A549 (cell line): ENCODE measurements at regions not wholly inside any gene's neighbourhood (a gene's known extent, or its start where the extent isn't known, plus 50 kb on each side); places are given as distances from the start of the nearest gene placed in this dataset.

Experiments
- ATAC-seq, 2 experiments: fragments of 200-7000 bp in 1 of 2; fragments of >200 bp in 1 of 2; cut with Nextera tagmentation in 1 of 2; cut with Tn5 transposase in 1 of 2; 3 replicates each; pipeline versions ENCODE4 v1.8.0 to v1.9.1; 2018 to 2020; ENCODE audit warnings: mild to moderate bottlenecking in 1 of 2, moderate library complexity in 1 of 2
- CTCF ChIA-PET: fragments of 300-600 bp; sonication (Branson Sonifier 250); formaldehyde crosslinking; extraction: SDS; loops from one replicate; lab custom pipeline; 2021; ENCODE audit warnings: antibody characterized with exemption, inconsistent platforms; lab: Yijun Ruan, JAX
- POLR2A ChIA-PET: fragments of 350-600 bp; formaldehyde crosslinking; extraction: SDS; loops from one replicate; lab custom pipeline; 2021; ENCODE audit warnings: antibody characterized with exemption, inconsistent platforms; lab: Yijun Ruan, JAX
- DNase-seq, 2 experiments: peaks; one replicate each; pipeline versions ENCODE4 v3.0.0 to v3.0.0-alpha.2; 2011 to 2016; ENCODE audit warnings: low read depth in 1 of 2, low spot score in 1 of 2
- FAIRE-seq: peaks from 2 replicates; lab custom pipeline; 2011; peaks lifted over from hg19 to GRCh38; lab: Jason Lieb, UNC
- H3K27ac ChIP-seq, 2 experiments: fragments of >200 bp; sonication (Bioruptor Twin); formaldehyde crosslinking; 3 replicates each; pipeline ENCODE4 v1.5.1; 2016 to 2017
- H3K4me1 ChIP-seq: fragments of >200 bp; sonication (Bioruptor Twin); formaldehyde crosslinking; 3 replicates; pipeline ENCODE4 v1.6.1; 2016
- H3K4me2 ChIP-seq: fragments of >200 bp; sonication (Bioruptor Twin); formaldehyde crosslinking; 3 replicates; pipeline ENCODE4 v1.6.1; 2016
- H3K4me3 ChIP-seq: fragments of >200 bp; sonication (Bioruptor Twin); formaldehyde crosslinking; 3 replicates; pipeline ENCODE4 v1.5.1; 2016
- H3K9me3 ChIP-seq: fragments of >200 bp; sonication (Bioruptor Twin); formaldehyde crosslinking; 3 replicates; pipeline ENCODE4 v1.6.1; 2016
- BHLHE40 ChIP-seq: IDR thresholded peaks from 2 replicates; pipeline ENCODE4 v1.6.1; 2012; ENCODE audit warnings: low read depth, low read length, inconsistent platforms
- CBX2 ChIP-seq: fragments of 200-600 bp; sonication (generic); IDR thresholded peaks from 2 replicates; pipeline ENCODE4 v1.6.1; 2016; ENCODE audit warnings: low read depth, mild to moderate bottlenecking, borderline replicate concordance
- CBX8 ChIP-seq: fragments of 200-600 bp; sonication (generic); IDR thresholded peaks from 2 replicates; pipeline ENCODE4 v1.6.1; 2016
- EHF ChIP-seq: fragments of 250-450 bp; sonication (Bioruptor Pico); IDR thresholded peaks from 2 replicates; pipeline ENCODE4 v1.5.0; 2020; ENCODE audit warnings: mild to moderate bottlenecking
- EHMT2 ChIP-seq: fragments of 200-600 bp; sonication (generic); IDR thresholded peaks from 2 replicates; pipeline ENCODE4 v1.6.1; 2016; ENCODE audit warnings: antibody characterized with exemption, low read depth, mild to moderate bottlenecking, moderate library complexity
- EP300 ChIP-seq, 2 experiments: fragments of >200 bp; sonication (Bioruptor Twin); formaldehyde crosslinking; IDR thresholded peaks; 2 replicates in 1 of 2; 3 replicates in 1 of 2; pipeline ENCODE4 v1.6.1; 2016 to 2017
- ESRRA ChIP-seq: fragments of 150-350 bp; IDR thresholded peaks from 2 replicates; pipeline ENCODE4 v1.6.1; 2014; ENCODE audit warnings: mild to moderate bottlenecking, low read length, borderline replicate concordance
- FOSB ChIP-seq: fragments of 250-450 bp; sonication (Bioruptor Pico); IDR thresholded peaks from 2 replicates; pipeline ENCODE4 v1.5.0; 2020; ENCODE audit warnings: mild to moderate bottlenecking, moderate library complexity
- FOXS1 ChIP-seq: fragments of 250-450 bp; sonication (Bioruptor Pico); IDR thresholded peaks from 2 replicates; pipeline ENCODE4 v1.5.0; 2020; ENCODE audit warnings: mild to moderate bottlenecking, moderate library complexity
- HEYL ChIP-seq: fragments of 250-450 bp; sonication (Bioruptor Pico); IDR thresholded peaks from 2 replicates; pipeline ENCODE4 v1.8.0; 2021; ENCODE audit warnings: mild to moderate bottlenecking, moderate library complexity
- JUNB ChIP-seq: fragments of >200 bp; sonication (Bioruptor Twin); formaldehyde crosslinking; IDR thresholded peaks from 2 replicates; pipeline ENCODE4 v1.6.1; 2016
- POLR2AphosphoS2 ChIP-seq: conservative IDR thresholded peaks from 2 replicates; pipeline ENCODE4 v1.6.1; 2012; ENCODE audit warnings: low read length, improper control_type of control experiment, inconsistent platforms
- RARB ChIP-seq: fragments of 250-450 bp; sonication (Bioruptor Pico); IDR thresholded peaks from 2 replicates; pipeline ENCODE4 v1.8.0; 2021; ENCODE audit warnings: mild to moderate bottlenecking, moderate library complexity
- RFX5 ChIP-seq: fragments of 450-650 bp; IDR thresholded peaks from 2 replicates; pipeline ENCODE4 v1.7.1; 2014; ENCODE audit warnings: antibody characterized with exemption, mild to moderate bottlenecking, moderate library complexity
- SMC3 ChIP-seq: fragments of >200 bp; sonication (Bioruptor Twin); formaldehyde crosslinking; IDR thresholded peaks from 3 replicates; pipeline ENCODE4 v1.6.1; 2018; ENCODE audit warnings: inconsistent platforms
- TFCP2L1 ChIP-seq: fragments of 250-450 bp; sonication (Bioruptor Pico); IDR thresholded peaks from 2 replicates; pipeline ENCODE4 v1.5.0; 2021; ENCODE audit warnings: mild to moderate bottlenecking
- TP53 ChIP-seq: fragments of 250-450 bp; sonication (Bioruptor Pico); IDR thresholded peaks from 2 replicates; pipeline ENCODE4 v1.5.0; 2021; ENCODE audit warnings: mild to moderate bottlenecking, moderate library complexity
- ZFP36 ChIP-seq: fragments of 450-650 bp; IDR thresholded peaks from 2 replicates; pipeline ENCODE4 v1.6.1; 2014; ENCODE audit warnings: borderline replicate concordance; ENCODE audit not compliant: partially characterized antibody
- WGBS: methylation state at CpG from one replicate; pipeline ENCODE4 v1.1.6; 2017; ENCODE audit errors: missing lambda C conversion rate; 5-methylcytosine and 5-hydroxymethylcytosine counted together
- TF ChIP-seq, protein P1 (sequence below): fragments of 250-450 bp; sonication (Bioruptor Pico); IDR thresholded peaks from 2 replicates; pipeline ENCODE4 v1.5.0; 2020; ENCODE audit warnings: low read depth, mild to moderate bottlenecking, moderate library complexity
- TF ChIP-seq, protein P2 (sequence below): fragments of >200 bp; sonication (Bioruptor Twin); formaldehyde crosslinking; IDR thresholded peaks from 2 replicates; pipeline ENCODE4 v1.6.1; 2016
- TF ChIP-seq, protein P3 (sequence below): fragments of 150-350 bp; IDR thresholded peaks from 2 replicates; pipeline ENCODE4 v1.6.1; 2014; ENCODE audit warnings: low read depth, mild to moderate bottlenecking, low read length
- TF ChIP-seq, protein P4 (sequence below): fragments of >200 bp; sonication (Bioruptor Twin); formaldehyde crosslinking; IDR thresholded peaks from 3 replicates; pipeline ENCODE4 v1.5.1; 2016
- TF ChIP-seq, protein P5 (sequence below): IDR thresholded peaks from 2 replicates; pipeline ENCODE4 v1.6.1; 2012

DNA sequence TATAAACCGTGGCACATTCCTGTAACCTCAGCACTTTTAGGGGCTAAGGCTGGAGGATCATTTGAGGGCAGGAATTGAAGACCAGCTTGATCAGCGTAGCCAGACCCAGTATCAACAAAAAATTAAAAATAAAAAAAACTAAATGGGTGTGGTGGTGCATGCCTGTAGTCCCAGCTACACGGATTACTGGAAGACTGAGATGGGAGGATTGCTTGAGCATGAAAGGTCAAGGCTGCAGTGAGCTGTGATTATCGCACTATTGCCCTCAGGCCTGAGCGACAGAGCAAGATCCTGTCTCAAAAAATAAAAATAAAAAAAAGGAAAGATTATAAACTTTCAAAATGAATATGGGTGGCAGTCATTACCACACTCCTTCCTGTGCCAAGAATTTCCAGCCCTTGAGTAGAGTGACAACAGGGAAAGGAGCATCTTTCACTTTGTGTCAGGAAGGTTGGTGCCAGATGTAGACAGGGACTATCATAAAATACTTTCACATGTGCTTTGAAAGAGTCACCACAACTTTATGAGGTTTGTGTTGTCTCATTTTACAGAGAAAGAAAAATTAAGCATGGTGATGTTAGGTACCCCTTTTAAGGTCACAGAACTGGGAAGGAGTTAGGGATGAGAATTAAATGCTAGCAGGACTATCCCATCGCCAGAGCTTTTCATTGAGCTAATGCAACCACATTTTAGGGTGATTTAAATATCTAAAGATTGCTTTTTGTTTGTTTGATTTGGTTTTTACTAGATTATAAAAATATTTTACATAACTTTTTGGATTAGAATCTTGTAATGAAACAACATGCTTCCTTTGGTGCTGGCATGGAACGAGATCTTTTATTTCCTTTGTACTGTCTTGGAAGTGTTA lies 1617.4 kb upstream of the ACVR2A start:
- Histone ChIP-seq H3K4me2 (no peak overlapping the region), H3K27ac (no peak overlapping the region)
- POLR2A ChIA-PET = no interaction called here
- WGBS = 46% methylated on average over 7 of the region's 7 CpGs
- no peak for ATAC-seq
- CTCF ChIA-PET = no interaction called here
- no peak for TF ChIP-seq FOXS1 (CRISPR knock-in tag)
- TF ChIP-seq RARB = no peak
- no peak for TF ChIP-seq SMC3
- TF ChIP-seq RFX5 = no peak
- no peak for TF ChIP-seq TFCP2L1 (CRISPR knock-in tag)
- TF ChIP-seq, protein P1, sequence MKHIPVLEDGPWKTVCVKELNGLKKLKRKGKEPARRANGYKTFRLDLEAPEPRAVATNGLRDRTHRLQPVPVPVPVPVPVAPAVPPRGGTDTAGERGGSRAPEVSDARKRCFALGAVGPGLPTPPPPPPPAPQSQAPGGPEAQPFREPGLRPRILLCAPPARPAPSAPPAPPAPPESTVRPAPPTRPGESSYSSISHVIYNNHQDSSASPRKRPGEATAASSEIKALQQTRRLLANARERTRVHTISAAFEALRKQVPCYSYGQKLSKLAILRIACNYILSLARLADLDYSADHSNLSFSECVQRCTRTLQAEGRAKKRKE (CRISPR knock-in tag) = no peak
- no peak for TF ChIP-seq ZFP36
- TF ChIP-seq, protein P2, sequence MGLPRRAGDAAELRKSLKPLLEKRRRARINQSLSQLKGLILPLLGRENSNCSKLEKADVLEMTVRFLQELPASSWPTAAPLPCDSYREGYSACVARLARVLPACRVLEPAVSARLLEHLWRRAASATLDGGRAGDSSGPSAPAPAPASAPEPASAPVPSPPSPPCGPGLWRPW = no peak
- TF ChIP-seq POLR2AphosphoS2 = no peak
- TF ChIP-seq JUNB = no peak
- no peak for TF ChIP-seq CBX2
- TF ChIP-seq FOSB (CRISPR knock-in tag) = no peak
- TF ChIP-seq, protein P3, sequence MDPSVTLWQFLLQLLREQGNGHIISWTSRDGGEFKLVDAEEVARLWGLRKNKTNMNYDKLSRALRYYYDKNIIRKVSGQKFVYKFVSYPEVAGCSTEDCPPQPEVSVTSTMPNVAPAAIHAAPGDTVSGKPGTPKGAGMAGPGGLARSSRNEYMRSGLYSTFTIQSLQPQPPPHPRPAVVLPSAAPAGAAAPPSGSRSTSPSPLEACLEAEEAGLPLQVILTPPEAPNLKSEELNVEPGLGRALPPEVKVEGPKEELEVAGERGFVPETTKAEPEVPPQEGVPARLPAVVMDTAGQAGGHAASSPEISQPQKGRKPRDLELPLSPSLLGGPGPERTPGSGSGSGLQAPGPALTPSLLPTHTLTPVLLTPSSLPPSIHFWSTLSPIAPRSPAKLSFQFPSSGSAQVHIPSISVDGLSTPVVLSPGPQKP = no peak
- no peak for TF ChIP-seq EHMT2
- no peak for TF ChIP-seq EHF
- no peak for TF ChIP-seq ESRRA
- no peak for TF ChIP-seq TP53 (CRISPR knock-in tag)
- TF ChIP-seq, protein P4, sequence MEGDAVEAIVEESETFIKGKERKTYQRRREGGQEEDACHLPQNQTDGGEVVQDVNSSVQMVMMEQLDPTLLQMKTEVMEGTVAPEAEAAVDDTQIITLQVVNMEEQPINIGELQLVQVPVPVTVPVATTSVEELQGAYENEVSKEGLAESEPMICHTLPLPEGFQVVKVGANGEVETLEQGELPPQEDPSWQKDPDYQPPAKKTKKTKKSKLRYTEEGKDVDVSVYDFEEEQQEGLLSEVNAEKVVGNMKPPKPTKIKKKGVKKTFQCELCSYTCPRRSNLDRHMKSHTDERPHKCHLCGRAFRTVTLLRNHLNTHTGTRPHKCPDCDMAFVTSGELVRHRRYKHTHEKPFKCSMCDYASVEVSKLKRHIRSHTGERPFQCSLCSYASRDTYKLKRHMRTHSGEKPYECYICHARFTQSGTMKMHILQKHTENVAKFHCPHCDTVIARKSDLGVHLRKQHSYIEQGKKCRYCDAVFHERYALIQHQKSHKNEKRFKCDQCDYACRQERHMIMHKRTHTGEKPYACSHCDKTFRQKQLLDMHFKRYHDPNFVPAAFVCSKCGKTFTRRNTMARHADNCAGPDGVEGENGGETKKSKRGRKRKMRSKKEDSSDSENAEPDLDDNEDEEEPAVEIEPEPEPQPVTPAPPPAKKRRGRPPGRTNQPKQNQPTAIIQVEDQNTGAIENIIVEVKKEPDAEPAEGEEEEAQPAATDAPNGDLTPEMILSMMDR = no peak
- TF ChIP-seq, all 56 proteins: peak for 0
- Histone ChIP-seq H3K4me1 (no peaks in the 10 kb centered on the region), H3K9me3 (no peaks in the 10 kb centered on the region), H3K4me3 (no peak overlapping the region)
- DNase-seq (no peak), FAIRE-seq (no peak)

DNA sequence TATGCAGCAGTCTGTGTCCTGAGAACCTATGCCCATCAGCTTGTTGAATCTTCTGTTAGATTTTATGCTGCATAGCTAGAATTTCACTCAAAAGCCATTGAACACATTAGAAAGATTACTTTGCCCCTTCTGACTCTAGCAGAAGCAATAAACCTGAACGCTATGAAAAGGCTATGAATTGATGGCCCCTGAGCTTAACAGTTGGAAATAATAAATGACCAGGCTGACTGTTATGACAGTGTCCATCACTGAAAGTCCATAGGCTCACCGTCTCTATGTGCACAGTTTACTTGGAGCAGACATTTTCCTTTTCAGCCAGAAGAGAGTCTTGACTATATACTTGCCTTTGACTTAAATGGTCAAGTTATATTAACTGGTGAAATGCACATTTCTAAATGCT lies 1618.8 kb upstream of the ACVR2A start:
- 41% methylated on average over 2 of the region's 2 CpGs for WGBS
- no peak overlapping the region for H3K4me2 ChIP-seq
- ATAC-seq (no peak), DNase-seq (no peak), FAIRE-seq (no peak)
- TF ChIP-seq TFCP2L1 (CRISPR knock-in tag) (no peak), BHLHE40 (no peak), EP300 (IDR thresholded peaks at IDR 0.05) (no peak), HEYL (CRISPR knock-in tag) (no peak), CBX8 (no peak)
- TF ChIP-seq, protein P5, sequence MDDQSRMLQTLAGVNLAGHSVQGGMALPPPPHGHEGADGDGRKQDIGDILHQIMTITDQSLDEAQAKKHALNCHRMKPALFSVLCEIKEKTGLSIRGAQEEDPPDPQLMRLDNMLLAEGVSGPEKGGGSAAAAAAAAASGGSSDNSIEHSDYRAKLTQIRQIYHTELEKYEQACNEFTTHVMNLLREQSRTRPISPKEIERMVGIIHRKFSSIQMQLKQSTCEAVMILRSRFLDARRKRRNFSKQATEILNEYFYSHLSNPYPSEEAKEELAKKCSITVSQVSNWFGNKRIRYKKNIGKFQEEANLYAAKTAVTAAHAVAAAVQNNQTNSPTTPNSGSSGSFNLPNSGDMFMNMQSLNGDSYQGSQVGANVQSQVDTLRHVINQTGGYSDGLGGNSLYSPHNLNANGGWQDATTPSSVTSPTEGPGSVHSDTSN = no peak
- no peak overlapping the region for H3K4me3 ChIP-seq
- ChIA-PET CTCF (no interaction called here), POLR2A (no interaction called here)
- H3K4me1 ChIP-seq = no peaks in the 10 kb centered on the region
- no peak overlapping the region for H3K27ac ChIP-seq
- H3K9me3 ChIP-seq = no peaks in the 10 kb centered on the region
